A549 (cell line): ENCODE measurements at regions not wholly inside any gene's neighbourhood (a gene's known extent, or its start where the extent isn't known, plus 50 kb on each side); places are given as distances from the start of the nearest gene placed in this dataset.

Experiments used
- ATAC-seq, 2 experiments: fragments of 200-7000 bp in 1 of 2; fragments of >200 bp in 1 of 2; cut with Nextera tagmentation in 1 of 2; cut with Tn5 transposase in 1 of 2; 3 replicates each; pipeline versions ENCODE4 v1.8.0 to v1.9.1; 2018 to 2020; ENCODE audit warnings: mild to moderate bottlenecking in 1 of 2, moderate library complexity in 1 of 2
- CTCF ChIA-PET: fragments of 300-600 bp; sonication (Branson Sonifier 250); formaldehyde crosslinking; extraction: SDS; loops from one replicate; lab custom pipeline; 2021; ENCODE audit warnings: antibody characterized with exemption, inconsistent platforms; lab: Yijun Ruan, JAX
- POLR2A ChIA-PET: fragments of 350-600 bp; formaldehyde crosslinking; extraction: SDS; loops from one replicate; lab custom pipeline; 2021; ENCODE audit warnings: antibody characterized with exemption, inconsistent platforms; lab: Yijun Ruan, JAX
- DNase-seq, 2 experiments: peaks; one replicate each; pipeline versions ENCODE4 v3.0.0 to v3.0.0-alpha.2; 2011 to 2016; ENCODE audit warnings: low read depth in 1 of 2, low spot score in 1 of 2
- FAIRE-seq: peaks from 2 replicates; lab custom pipeline; 2011; peaks lifted over from hg19 to GRCh38; lab: Jason Lieb, UNC
- H3K27ac ChIP-seq, 2 experiments: fragments of >200 bp; sonication (Bioruptor Twin); formaldehyde crosslinking; 3 replicates each; pipeline ENCODE4 v1.5.1; 2016 to 2017
- H3K4me1 ChIP-seq: fragments of >200 bp; sonication (Bioruptor Twin); formaldehyde crosslinking; 3 replicates; pipeline ENCODE4 v1.6.1; 2016
- H3K4me2 ChIP-seq: fragments of >200 bp; sonication (Bioruptor Twin); formaldehyde crosslinking; 3 replicates; pipeline ENCODE4 v1.6.1; 2016
- H3K4me3 ChIP-seq: fragments of >200 bp; sonication (Bioruptor Twin); formaldehyde crosslinking; 3 replicates; pipeline ENCODE4 v1.5.1; 2016
- H3K9me3 ChIP-seq: fragments of >200 bp; sonication (Bioruptor Twin); formaldehyde crosslinking; 3 replicates; pipeline ENCODE4 v1.6.1; 2016
- CBX8 ChIP-seq: fragments of 200-600 bp; sonication (generic); IDR thresholded peaks from 2 replicates; pipeline ENCODE4 v1.6.1; 2016
- CTCF ChIP-seq: fragments of >200 bp; sonication (Bioruptor Twin); formaldehyde crosslinking; IDR thresholded peaks from 3 replicates; pipeline ENCODE4 v1.5.1; 2016
- E2F6 ChIP-seq: IDR thresholded peaks from 2 replicates; pipeline ENCODE4 v1.6.1; 2012; ENCODE audit warnings: low read depth, borderline replicate concordance
- ELK1 ChIP-seq: fragments of 150-350 bp; IDR thresholded peaks from 2 replicates; pipeline ENCODE4 v1.6.1; 2014; ENCODE audit warnings: low read depth, mild to moderate bottlenecking, low read length
- EP300 ChIP-seq, 2 experiments: fragments of >200 bp; sonication (Bioruptor Twin); formaldehyde crosslinking; IDR thresholded peaks; 2 replicates in 1 of 2; 3 replicates in 1 of 2; pipeline ENCODE4 v1.6.1; 2016 to 2017
- GATA3 ChIP-seq: IDR thresholded peaks from 2 replicates; pipeline ENCODE4 v1.6.1; 2012; ENCODE audit warnings: borderline replicate concordance
- HEYL ChIP-seq: fragments of 250-450 bp; sonication (Bioruptor Pico); IDR thresholded peaks from 2 replicates; pipeline ENCODE4 v1.8.0; 2021; ENCODE audit warnings: mild to moderate bottlenecking, moderate library complexity
- HOXB5 ChIP-seq: fragments of 250-450 bp; sonication (Bioruptor Pico); IDR thresholded peaks from 2 replicates; pipeline ENCODE4 v1.5.0; 2020; ENCODE audit warnings: mild to moderate bottlenecking, moderate library complexity
- JUN ChIP-seq, 2 experiments: fragments of >200 bp; sonication (Bioruptor Twin); formaldehyde crosslinking; IDR thresholded peaks; 2 replicates in 1 of 2; 3 replicates in 1 of 2; pipeline ENCODE4 v1.6.1; 2016 to 2017
- KDM1A ChIP-seq: fragments of 200-600 bp; sonication (generic); IDR thresholded peaks from 2 replicates; pipeline ENCODE4 v1.6.1; 2016; ENCODE audit warnings: low read depth, mild to moderate bottlenecking
- KDM5A ChIP-seq: fragments of 200-600 bp; sonication (generic); IDR thresholded peaks from 2 replicates; pipeline ENCODE4 v1.6.1; 2016; ENCODE audit warnings: antibody characterized with exemption, mild to moderate bottlenecking
- MAFK ChIP-seq: fragments of 450-650 bp; IDR thresholded peaks from 2 replicates; pipeline ENCODE4 v1.6.1; 2014; ENCODE audit not compliant: partially characterized antibody
- MAX ChIP-seq: IDR thresholded peaks from 2 replicates; pipeline ENCODE4 v1.6.1; 2012
- MAZ ChIP-seq: fragments of 150-350 bp; IDR thresholded peaks from 2 replicates; pipeline ENCODE4 v1.6.1; 2014; ENCODE audit warnings: antibody characterized with exemption, low read depth, low read length, borderline replicate concordance
- MYC ChIP-seq: IDR thresholded peaks from 2 replicates; pipeline ENCODE4 v1.6.1; 2012; ENCODE audit warnings: mild to moderate bottlenecking, inconsistent platforms, low read length, improper control_type of control experiment, borderline replicate concordance
- NFE2L2 ChIP-seq: fragments of 150-350 bp; conservative IDR thresholded peaks from 2 replicates; pipeline ENCODE4 v1.6.1; 2014; ENCODE audit warnings: low read length
- NPAS2 ChIP-seq: fragments of 250-450 bp; sonication (Bioruptor Pico); IDR thresholded peaks from 2 replicates; pipeline ENCODE4 v1.8.0; 2022; ENCODE audit warnings: mild to moderate bottlenecking, moderate library complexity, borderline replicate concordance
- NR3C1 ChIP-seq: fragments of >200 bp; sonication (Bioruptor Twin); formaldehyde crosslinking; IDR thresholded peaks from 3 replicates; pipeline ENCODE4 v1.6.1; 2017
- POLR2AphosphoS2 ChIP-seq: conservative IDR thresholded peaks from 2 replicates; pipeline ENCODE4 v1.6.1; 2012; ENCODE audit warnings: low read length, improper control_type of control experiment, inconsistent platforms
- RARB ChIP-seq: fragments of 250-450 bp; sonication (Bioruptor Pico); IDR thresholded peaks from 2 replicates; pipeline ENCODE4 v1.8.0; 2021; ENCODE audit warnings: mild to moderate bottlenecking, moderate library complexity
- REST ChIP-seq: fragments of 200-600 bp; sonication (generic); IDR thresholded peaks from 2 replicates; pipeline ENCODE4 v1.6.1; 2016; ENCODE audit warnings: antibody characterized with exemption, mild to moderate bottlenecking, moderate library complexity
- RFX5 ChIP-seq: fragments of 450-650 bp; IDR thresholded peaks from 2 replicates; pipeline ENCODE4 v1.7.1; 2014; ENCODE audit warnings: antibody characterized with exemption, mild to moderate bottlenecking, moderate library complexity
- SREBF2 ChIP-seq: fragments of 450-650 bp; IDR thresholded peaks from 2 replicates; pipeline ENCODE4 v1.6.1; 2014; ENCODE audit warnings: mild to moderate bottlenecking, moderate library complexity
- USF2 ChIP-seq: fragments of 450-650 bp; IDR thresholded peaks from 2 replicates; pipeline ENCODE4 v1.6.1; 2014; ENCODE audit warnings: antibody characterized with exemption
- ZNF302 ChIP-seq: fragments of 250-450 bp; sonication (Bioruptor Pico); IDR thresholded peaks from 2 replicates; pipeline ENCODE4 v1.9.0; 2021; ENCODE audit warnings: inconsistent platforms, mild to moderate bottlenecking, moderate library complexity
- WGBS: methylation state at CpG from one replicate; pipeline ENCODE4 v1.1.6; 2017; ENCODE audit errors: missing lambda C conversion rate; 5-methylcytosine and 5-hydroxymethylcytosine counted together

- no peak overlapping the region for H3K27ac ChIP-seq
- no peaks in the 10 kb centered on the region for H3K9me3 ChIP-seq
- no peak for DNase-seq
- H3K4me2 ChIP-seq: no peak overlapping the region
- H3K4me3 ChIP-seq: no peak overlapping the region
- no peak for FAIRE-seq
- H3K4me1 ChIP-seq: no peaks in the 10 kb centered on the region
- CTCF ChIA-PET: no interaction called here
- POLR2A ChIA-PET: no interaction called here
- no peak for TF ChIP-seq CTCF
- TF ChIP-seq MAX: no peak
- TF ChIP-seq EP300 (IDR thresholded peaks at IDR 0.05): no peak
- no peak for TF ChIP-seq E2F6
- TF ChIP-seq POLR2AphosphoS2: no peak
- no peak for TF ChIP-seq KDM1A
- no peak for TF ChIP-seq NPAS2 (CRISPR knock-in tag)
- no peak for TF ChIP-seq RARB (CRISPR knock-in tag)
- no peak for TF ChIP-seq KDM5A
- no peak for TF ChIP-seq NFE2L2
- no peak for TF ChIP-seq NR3C1
- TF ChIP-seq ELK1: no peak
- no peak for ATAC-seq
- WGBS: 69% methylated on average over 3 of the region's 3 CpGs
These were observed 418.5 kb downstream of the NSUN3 start for GRCh38 chr3:94481226-94481898.

GRCh38 chr3:94482686-94483085 is 419.8 kb downstream of the NSUN3 start:
- Histone ChIP-seq H3K4me1 (no peaks in the 10 kb centered on the region), H3K4me3 (no peak overlapping the region)
- no peak for DNase-seq
- no peak for TF ChIP-seq KDM1A
- no peak for TF ChIP-seq SREBF2
- no peak for TF ChIP-seq MYC
- no peak for TF ChIP-seq GATA3
- TF ChIP-seq, all 56 proteins: peak for 0
- ChIA-PET CTCF (no interaction called here), POLR2A (no interaction called here)
- FAIRE-seq (no peak), ATAC-seq (no peak)
- Histone ChIP-seq H3K9me3 (no peaks in the 10 kb centered on the region), H3K27ac (no peak overlapping the region), H3K4me2 (no peak overlapping the region)
- WGBS: 53% methylated on average over 3 of the region's 3 CpGs

GRCh38 chr3:94483403-94483802 is 420.5 kb downstream of the NSUN3 start:
- Histone ChIP-seq H3K4me1 (no peaks in the 10 kb centered on the region), H3K27ac (no peak overlapping the region), H3K4me3 (no peak overlapping the region), H3K4me2 (no peak overlapping the region), H3K9me3 (no peaks in the 10 kb centered on the region)
- ChIA-PET CTCF (interaction anchor here (0.6 kb wide), 1 partner anchor 16 kb away, joined by 3 read pairs; no protein-coding TSS in a partner anchor), POLR2A (no interaction called here)
- no peak for DNase-seq
- TF ChIP-seq HEYL (CRISPR knock-in tag): no peak
- no peak for TF ChIP-seq HOXB5 (CRISPR knock-in tag)
- TF ChIP-seq RFX5: no peak
- no peak for TF ChIP-seq MAX
- TF ChIP-seq EP300 (IDR thresholded peaks at IDR 0.05): no peak
- no peak for TF ChIP-seq MAZ
- TF ChIP-seq ZNF302 (CRISPR knock-in tag): no peak
- TF ChIP-seq MAFK: no peak
- no peak for TF ChIP-seq USF2
- no peak for TF ChIP-seq REST
- TF ChIP-seq CBX8: no peak
- TF ChIP-seq JUN (IDR thresholded peaks at IDR 0.05): no peak
- WGBS: 40% methylated on average over 2 of the region's 2 CpGs
- no peak for FAIRE-seq
- no peak for ATAC-seq
